ENCODE measurements at regions not wholly inside any gene's neighbourhood (a gene's known extent, or its start where the extent isn't known, plus 50 kb on each side); places are given as distances from the start of the nearest gene placed in this dataset.

DNA sequence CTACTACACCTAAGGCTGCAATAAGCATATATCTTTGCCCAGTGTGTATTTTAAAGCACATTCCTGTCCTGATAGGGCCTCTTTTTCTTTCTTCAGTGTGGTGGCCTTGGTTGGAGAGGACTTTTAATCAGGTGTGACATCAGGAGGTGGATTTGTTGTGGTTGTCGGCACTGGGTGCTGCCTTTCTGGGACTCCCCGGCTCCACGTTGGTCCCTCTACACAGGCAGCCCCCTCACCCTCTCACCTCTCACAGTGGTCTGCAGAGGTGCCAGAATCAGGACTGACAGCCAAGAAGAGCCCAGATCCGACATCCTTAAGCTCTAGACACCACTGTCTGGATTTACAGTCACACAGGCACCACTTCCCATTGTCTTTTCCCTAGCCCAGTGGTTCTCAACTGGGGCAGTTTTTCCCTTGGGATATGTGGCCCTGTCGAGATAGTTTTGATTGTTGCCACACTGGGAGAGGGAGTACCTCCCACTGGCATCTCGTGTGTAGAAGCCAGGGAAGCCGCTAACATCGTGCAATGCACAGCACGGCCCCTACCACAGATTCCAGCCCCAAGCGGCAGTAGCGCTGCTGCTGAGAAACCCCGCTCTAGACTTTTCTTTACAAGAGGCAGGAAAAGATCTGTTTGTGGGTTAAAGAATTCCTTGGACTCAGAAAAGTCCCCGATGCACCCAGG lies 314.1 kb downstream of the QKI start:
- intact Hi-C loops (cut with micrococcal nuclease) = no loop called here
- Histone ChIP-seq H3K4me2 (ENCODE audit: insufficient read depth, low read length) (no peak overlapping the region), H3K4me1 (replicated peaks in 1 of 2; ENCODE audit: control insufficient read depth in 2 of 2, insufficient read depth in 2 of 2, low read length in 2 of 2) (peaks cover 22% of the 10 kb centered on the region in 2 experiments; a peak in 4 of 5 replicates), H3K36me3 (ENCODE audit: control insufficient read depth, insufficient read depth, low read length) (no peaks in the 10 kb centered on the region), H3K27me3 (ENCODE audit: control insufficient read depth in 2 of 2, insufficient read depth in 2 of 2, low read length in 2 of 2) (peaks cover 2 to 31% of the 10 kb centered on the region in 2 experiments; a peak in 3 of 5 replicates), H3K9me3 (replicated peaks; ENCODE audit: control insufficient read depth, insufficient read depth, low read depth, low read length) (no peaks in the 10 kb centered on the region), H3K9ac (ENCODE audit: insufficient read depth in 1 of 2, low read depth in 2 of 2, low read length in 2 of 2) (no peak overlapping the region), H2AFZ (ENCODE audit: low read depth, low read length) (no peak overlapping the region; the same call in 1 of the 2 replicates), H3K27ac (ENCODE audit: extremely low read depth, low read depth, low read length) (no peak overlapping the region), H3K79me2 (ENCODE audit: control insufficient read depth, insufficient read depth, low read length) (no peaks in the 10 kb centered on the region), H4K20me1 (replicated peaks; ENCODE audit: control insufficient read depth, insufficient read depth, low read length) (peaks cover 8% of the 10 kb centered on the region; the same call in 1 of the 2 replicates), H3K9me1 (ENCODE audit: control insufficient read depth, insufficient read depth, low read length) (peaks cover 3% of the 10 kb centered on the region), H3K4me3 (no peak overlapping the region)
- FAIRE-seq (no peak), ATAC-seq (no peak), DNase-seq (ENCODE audit: extremely low read depth in 1 of 4, low spot score in 3 of 4) (no peak)
- ChIA-PET POLR2A (no interaction called here), CTCF (ENCODE audit: low intra/inter-chr PET ratio) (no interaction called here)
- 54% methylated on average over 13 of the region's 13 CpGs for WGBS (ENCODE audit: insufficient coverage, low coverage, missing lambda C conversion rate)
- TF ChIP-seq MED1 (CRISPR knock-in tag; IDR thresholded peaks at IDR 0.05; ENCODE audit: borderline replicate concordance) = no peak
- TF ChIP-seq, protein P1, sequence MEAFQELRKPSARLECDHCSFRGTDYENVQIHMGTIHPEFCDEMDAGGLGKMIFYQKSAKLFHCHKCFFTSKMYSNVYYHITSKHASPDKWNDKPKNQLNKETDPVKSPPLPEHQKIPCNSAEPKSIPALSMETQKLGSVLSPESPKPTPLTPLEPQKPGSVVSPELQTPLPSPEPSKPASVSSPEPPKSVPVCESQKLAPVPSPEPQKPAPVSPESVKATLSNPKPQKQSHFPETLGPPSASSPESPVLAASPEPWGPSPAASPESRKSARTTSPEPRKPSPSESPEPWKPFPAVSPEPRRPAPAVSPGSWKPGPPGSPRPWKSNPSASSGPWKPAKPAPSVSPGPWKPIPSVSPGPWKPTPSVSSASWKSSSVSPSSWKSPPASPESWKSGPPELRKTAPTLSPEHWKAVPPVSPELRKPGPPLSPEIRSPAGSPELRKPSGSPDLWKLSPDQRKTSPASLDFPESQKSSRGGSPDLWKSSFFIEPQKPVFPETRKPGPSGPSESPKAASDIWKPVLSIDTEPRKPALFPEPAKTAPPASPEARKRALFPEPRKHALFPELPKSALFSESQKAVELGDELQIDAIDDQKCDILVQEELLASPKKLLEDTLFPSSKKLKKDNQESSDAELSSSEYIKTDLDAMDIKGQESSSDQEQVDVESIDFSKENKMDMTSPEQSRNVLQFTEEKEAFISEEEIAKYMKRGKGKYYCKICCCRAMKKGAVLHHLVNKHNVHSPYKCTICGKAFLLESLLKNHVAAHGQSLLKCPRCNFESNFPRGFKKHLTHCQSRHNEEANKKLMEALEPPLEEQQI (IDR thresholded peaks at IDR 0.05) = no peak
- TF ChIP-seq, protein P2, sequence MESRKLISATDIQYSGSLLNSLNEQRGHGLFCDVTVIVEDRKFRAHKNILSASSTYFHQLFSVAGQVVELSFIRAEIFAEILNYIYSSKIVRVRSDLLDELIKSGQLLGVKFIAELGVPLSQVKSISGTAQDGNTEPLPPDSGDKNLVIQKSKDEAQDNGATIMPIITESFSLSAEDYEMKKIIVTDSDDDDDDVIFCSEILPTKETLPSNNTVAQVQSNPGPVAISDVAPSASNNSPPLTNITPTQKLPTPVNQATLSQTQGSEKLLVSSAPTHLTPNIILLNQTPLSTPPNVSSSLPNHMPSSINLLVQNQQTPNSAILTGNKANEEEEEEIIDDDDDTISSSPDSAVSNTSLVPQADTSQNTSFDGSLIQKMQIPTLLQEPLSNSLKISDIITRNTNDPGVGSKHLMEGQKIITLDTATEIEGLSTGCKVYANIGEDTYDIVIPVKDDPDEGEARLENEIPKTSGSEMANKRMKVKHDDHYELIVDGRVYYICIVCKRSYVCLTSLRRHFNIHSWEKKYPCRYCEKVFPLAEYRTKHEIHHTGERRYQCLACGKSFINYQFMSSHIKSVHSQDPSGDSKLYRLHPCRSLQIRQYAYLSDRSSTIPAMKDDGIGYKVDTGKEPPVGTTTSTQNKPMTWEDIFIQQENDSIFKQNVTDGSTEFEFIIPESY (CRISPR knock-in tag; IDR thresholded peaks at IDR 0.05) = peak; percentile 82
- BruUV-seq (replicated peaks) = no TSS peak
- in situ Hi-C loops (cut with MboI) = no loop called here

Measured in K562 (cell line).